Skeletal muscle satellite cell (primary cell): ENCODE measurements at regions not wholly inside any gene's neighbourhood (a gene's known extent, or its start where the extent isn't known, plus 50 kb on each side); places are given as distances from the start of the nearest gene placed in this dataset.
"Not testable (repeated sequence)": the region's sequence is repeated elsewhere in the genome, so short reads cannot be mapped to it uniquely, and the experiment has no call there.

ENCODE experiments used
- H3K27me3 ChIP-seq: 2 replicates; pipeline ENCODE4 v1.7.0; 2013; ENCODE audit warnings: low read length; ENCODE audit not compliant: control insufficient read depth, insufficient read depth
- H3K36me3 ChIP-seq: 2 replicates; pipeline ENCODE4 v1.7.0; 2013; ENCODE audit warnings: mild to moderate bottlenecking, control low read depth, low read length; ENCODE audit not compliant: insufficient read depth
- H3K4me1 ChIP-seq: 2 replicates; pipeline ENCODE4 v1.7.0; 2013; ENCODE audit warnings: low read length; ENCODE audit not compliant: control insufficient read depth, insufficient read depth
- H3K4me2 ChIP-seq: 2 replicates; pipeline ENCODE4 v1.7.0; 2013; ENCODE audit warnings: mild to moderate bottlenecking, low read length
- H3K4me3 ChIP-seq: 2 replicates; pipeline ENCODE4 v1.7.0; 2013; ENCODE audit warnings: low read length
- H3K9ac ChIP-seq: 2 replicates; pipeline ENCODE4 v1.7.0; 2013; ENCODE audit warnings: mild to moderate bottlenecking, low read depth, low read length, moderate library complexity
- H3K9me3 ChIP-seq: replicated peaks from 2 replicates; pipeline ENCODE4 v1.7.0; 2013; ENCODE audit warnings: mild to moderate bottlenecking, control low read depth, low read length

DNA sequence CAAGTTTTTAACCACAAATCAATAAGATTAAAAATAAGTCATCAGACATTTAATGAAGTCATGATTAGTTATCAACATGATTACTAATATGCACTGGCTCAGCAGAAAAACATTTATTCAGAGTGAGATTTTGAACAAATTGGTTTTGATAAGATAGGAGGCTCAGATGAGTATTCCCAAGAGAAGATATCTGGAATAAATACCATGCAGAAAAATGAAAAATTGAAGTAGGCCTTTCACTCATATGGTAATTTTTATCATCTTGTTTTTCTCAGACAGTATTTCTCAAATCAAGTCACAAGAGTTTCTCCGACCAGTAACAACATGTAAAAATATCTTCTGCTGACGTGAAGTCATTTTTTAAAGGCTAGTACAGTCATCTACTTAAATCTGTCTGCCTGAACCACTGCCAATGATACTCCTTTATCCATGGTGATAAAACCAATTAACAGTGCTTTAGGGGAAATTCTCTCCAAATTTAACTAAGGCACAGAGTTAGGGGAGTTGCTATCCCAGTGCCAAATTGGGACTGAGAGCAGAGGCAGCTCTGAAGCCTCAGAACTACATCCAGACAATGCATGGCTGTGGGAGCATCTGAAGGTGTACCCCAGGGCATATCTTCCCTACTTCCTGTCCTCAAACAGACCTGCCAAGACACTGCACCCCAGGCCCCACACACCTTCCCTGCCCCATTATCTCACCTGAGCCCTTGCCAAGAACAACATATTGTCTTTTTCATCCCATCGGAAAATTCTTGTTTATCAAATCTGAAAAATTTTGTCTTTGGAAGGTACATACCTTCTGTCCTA, 105.5 kb upstream of the TSLP start:
- no peaks in the 10 kb centered on the region for H3K36me3 ChIP-seq
- H3K4me1 ChIP-seq: peaks cover 10% of the 10 kb centered on the region
- no peak overlapping the region for H3K4me3 ChIP-seq
- H3K27me3 ChIP-seq: no peaks in the 10 kb centered on the region
- no peaks in the 10 kb centered on the region for H3K9me3 ChIP-seq
- no peak overlapping the region for H3K9ac ChIP-seq
- H3K4me2 ChIP-seq: no peak overlapping the region

DNA sequence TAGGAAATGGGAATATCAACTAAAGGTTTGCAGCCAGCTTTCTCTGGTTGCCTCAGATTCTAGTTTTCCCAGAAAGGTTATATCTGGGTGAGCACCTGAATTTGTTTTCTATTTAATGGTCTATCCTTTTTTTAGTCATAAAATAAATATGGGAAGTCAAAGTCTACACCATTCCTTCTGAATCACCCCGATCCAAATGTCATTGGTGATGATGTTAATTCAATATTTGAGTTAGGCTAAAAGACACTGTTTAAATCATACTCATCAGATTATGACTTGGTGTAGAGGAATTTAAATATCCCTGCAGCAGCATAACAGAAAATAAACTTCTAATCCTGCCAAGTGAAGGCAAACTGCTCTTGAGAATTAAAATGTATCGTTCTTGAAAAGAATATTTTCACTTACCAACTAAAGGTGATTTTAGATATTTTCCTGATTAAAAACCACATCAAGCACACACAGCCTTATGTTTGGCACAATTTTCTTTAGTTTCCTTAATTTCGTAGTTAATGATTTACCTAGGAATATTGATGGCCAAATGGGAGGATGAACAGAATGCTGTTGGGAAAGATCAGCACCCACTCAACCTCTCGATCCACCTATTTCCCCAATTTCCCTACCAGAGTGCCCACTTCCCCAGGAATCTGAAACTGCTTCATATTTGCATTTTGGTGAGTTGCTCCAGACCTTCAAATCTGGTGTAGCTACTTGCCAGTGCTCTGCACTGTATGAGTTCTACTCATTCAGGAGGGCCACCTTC, 103.1 kb upstream of the TSLP start:
- Histone ChIP-seq H3K9ac (no peak overlapping the region), H3K27me3 (no peaks in the 10 kb centered on the region), H3K4me1 (peaks cover 10% of the 10 kb centered on the region), H3K4me2 (no peak overlapping the region), H3K9me3 (no peaks in the 10 kb centered on the region), H3K4me3 (no peak overlapping the region), H3K36me3 (no peaks in the 10 kb centered on the region)

DNA sequence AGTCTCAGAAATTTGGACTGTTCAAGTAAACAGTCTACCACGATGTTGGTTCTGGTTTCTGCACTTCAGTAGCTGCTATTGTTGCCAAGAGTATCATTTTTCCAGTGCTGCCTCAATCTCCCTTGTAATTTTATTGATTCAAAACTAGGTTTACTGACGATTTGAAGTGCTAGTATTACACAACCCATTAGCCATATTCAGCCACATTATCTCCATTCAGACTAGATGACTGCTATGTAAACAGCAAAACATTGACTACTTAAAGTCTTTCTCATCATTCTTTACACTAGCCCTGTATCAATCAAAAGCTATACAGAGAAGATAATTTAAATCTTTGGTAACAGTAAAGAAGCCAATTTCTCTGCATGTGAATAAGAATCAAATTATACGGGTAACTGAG, 102.0 kb upstream of the TSLP start:
- Histone ChIP-seq H3K4me3 (no peak overlapping the region), H3K9ac (no peak overlapping the region), H3K4me2 (no peak overlapping the region), H3K4me1 (peaks cover 10% of the 10 kb centered on the region), H3K36me3 (no peaks in the 10 kb centered on the region), H3K27me3 (no peaks in the 10 kb centered on the region), H3K9me3 (no peaks in the 10 kb centered on the region)

DNA sequence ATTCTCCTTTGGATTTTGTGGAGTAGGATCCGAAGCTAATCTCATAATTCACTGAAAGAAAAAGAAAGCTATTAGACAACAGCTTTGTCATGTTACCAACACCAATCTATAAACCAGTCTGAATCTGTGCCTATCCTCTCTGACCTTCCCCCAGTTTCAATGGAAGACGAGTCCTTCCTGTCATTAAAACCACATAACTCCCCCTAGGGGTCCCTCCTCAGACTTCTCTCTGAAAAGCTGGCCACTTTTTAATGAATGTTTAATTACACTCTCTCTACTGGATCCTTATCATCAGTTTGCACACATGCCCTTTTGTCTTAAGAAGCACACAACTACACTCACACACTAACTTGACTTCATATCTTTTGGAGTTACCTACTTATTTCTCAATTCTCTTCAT, 98.0 kb upstream of the TSLP start:
- H3K9me3 ChIP-seq: no peaks in the 10 kb centered on the region
- H3K4me2 ChIP-seq: no peak overlapping the region
- H3K27me3 ChIP-seq: no peaks in the 10 kb centered on the region
- no peaks in the 10 kb centered on the region for H3K36me3 ChIP-seq
- H3K4me1 ChIP-seq: peaks cover 3% of the 10 kb centered on the region
- H3K9ac ChIP-seq: no peak overlapping the region
- no peak overlapping the region for H3K4me3 ChIP-seq

DNA sequence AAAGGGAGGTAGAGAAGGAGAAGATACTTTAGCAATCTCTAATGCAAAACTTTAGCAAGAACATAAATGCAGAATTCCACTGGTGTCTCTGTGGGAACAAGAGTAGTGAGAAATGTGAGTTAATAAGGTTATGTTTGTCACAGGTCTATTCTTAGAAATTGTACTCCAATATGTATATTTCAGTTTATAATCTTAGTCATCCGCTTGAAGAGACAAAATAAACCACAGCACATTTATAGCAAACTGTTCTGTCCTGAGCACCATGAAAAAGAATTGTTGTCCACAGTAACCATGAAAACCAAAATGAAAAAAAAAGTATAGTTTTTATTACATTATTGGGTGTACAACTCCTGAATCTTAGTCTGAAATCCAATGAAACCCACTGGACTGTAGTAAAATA, 93.6 kb upstream of the TSLP start:
- no peak overlapping the region for H3K9ac ChIP-seq
- no peak overlapping the region for H3K4me3 ChIP-seq
- H3K4me1 ChIP-seq: peaks cover 3% of the 10 kb centered on the region
- H3K36me3 ChIP-seq: no peaks in the 10 kb centered on the region
- no peaks in the 10 kb centered on the region for H3K9me3 ChIP-seq
- H3K4me2 ChIP-seq: no peak overlapping the region
- H3K27me3 ChIP-seq: no peaks in the 10 kb centered on the region

DNA sequence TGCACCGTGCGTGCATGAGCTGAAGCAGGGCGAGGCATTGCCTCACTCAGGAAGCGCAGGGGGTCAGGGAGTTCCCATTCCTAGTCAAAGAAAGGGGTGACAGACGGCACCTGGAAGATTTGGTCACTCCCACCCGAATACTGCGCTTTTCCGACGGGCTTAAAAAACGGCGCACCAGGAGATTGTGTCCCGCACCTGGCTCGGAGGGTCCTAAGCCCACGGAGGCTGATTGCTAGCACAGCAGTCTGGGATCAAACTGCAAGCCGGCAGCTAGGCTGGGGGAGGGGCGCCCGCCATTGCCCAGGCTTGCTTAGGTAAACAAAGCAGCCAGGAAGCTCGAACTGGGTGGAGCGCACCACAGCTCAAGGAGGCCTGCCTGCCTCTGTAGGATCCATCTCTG, 85.6 kb upstream of the TSLP start:
- not testable (repeated sequence) for H3K4me2 ChIP-seq, H3K4me3 ChIP-seq, H3K27me3 ChIP-seq, H3K36me3 ChIP-seq, H3K4me1 ChIP-seq, H3K9ac ChIP-seq, H3K9me3 ChIP-seq

DNA sequence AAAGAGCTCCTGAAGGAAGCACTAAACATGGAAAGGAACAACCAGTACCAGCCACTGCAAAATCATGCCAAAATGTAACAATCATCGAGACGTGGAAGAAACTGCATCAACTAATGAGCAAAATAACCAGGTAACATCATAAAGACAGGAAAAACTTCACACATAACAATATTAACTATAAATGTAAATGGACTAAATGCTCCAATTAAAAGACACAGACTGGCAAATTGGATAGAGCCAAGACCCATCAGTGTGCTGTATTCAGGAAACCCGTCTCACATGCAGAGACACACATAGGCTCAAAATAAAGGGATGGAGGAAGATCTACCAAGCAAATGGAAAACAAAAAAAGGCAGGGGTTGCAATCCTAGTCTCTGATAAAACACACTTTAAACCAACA, 83.9 kb upstream of the TSLP start:
- H3K4me3 ChIP-seq, H3K4me1 ChIP-seq, H3K27me3 ChIP-seq, H3K4me2 ChIP-seq, H3K9ac ChIP-seq, H3K9me3 ChIP-seq, H3K36me3 ChIP-seq: not testable (repeated sequence)

- H3K36me3 ChIP-seq: no peaks in the 10 kb centered on the region
- H3K4me2 ChIP-seq: no peak overlapping the region
- no peaks in the 10 kb centered on the region for H3K4me1 ChIP-seq
- no peaks in the 10 kb centered on the region for H3K9me3 ChIP-seq
- no peaks in the 10 kb centered on the region for H3K27me3 ChIP-seq
- no peak overlapping the region for H3K4me3 ChIP-seq
- H3K9ac ChIP-seq: no peak overlapping the region
Measured at GRCh38 chr5:110996742-110997141, 74.8 kb upstream of the TSLP start.

- Histone ChIP-seq H3K36me3 (no peaks in the 10 kb centered on the region), H3K9me3 (no peaks in the 10 kb centered on the region), H3K4me3 (no peak overlapping the region), H3K4me2 (no peak overlapping the region), H3K4me1 (no peaks in the 10 kb centered on the region), H3K9ac (no peak overlapping the region), H3K27me3 (no peaks in the 10 kb centered on the region)
Measured at GRCh38 chr5:111002036-111002435, 69.5 kb upstream of the TSLP start.

DNA sequence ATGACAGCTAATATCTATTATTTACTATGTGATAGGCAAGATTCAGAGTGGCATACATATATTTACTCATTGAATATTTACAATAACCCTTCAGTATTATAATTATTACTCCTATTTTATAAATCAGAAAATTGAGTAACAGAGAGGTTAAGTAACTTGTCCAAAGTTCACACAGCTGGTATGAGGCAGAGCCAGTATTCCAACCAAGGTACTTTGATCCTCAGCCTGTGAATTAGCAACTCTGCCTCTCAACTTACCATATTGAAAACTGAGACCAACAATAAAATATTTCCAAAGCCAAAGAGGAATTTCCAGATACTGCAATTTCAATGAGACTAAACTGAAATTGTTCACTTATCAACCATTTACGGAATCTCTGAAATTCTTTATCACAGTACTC, 67.9 kb upstream of the TSLP start:
- Histone ChIP-seq H3K36me3 (no peaks in the 10 kb centered on the region), H3K9me3 (no peaks in the 10 kb centered on the region), H3K4me3 (no peak overlapping the region), H3K4me1 (no peaks in the 10 kb centered on the region), H3K27me3 (no peaks in the 10 kb centered on the region), H3K4me2 (no peak overlapping the region), H3K9ac (no peak overlapping the region)

DNA sequence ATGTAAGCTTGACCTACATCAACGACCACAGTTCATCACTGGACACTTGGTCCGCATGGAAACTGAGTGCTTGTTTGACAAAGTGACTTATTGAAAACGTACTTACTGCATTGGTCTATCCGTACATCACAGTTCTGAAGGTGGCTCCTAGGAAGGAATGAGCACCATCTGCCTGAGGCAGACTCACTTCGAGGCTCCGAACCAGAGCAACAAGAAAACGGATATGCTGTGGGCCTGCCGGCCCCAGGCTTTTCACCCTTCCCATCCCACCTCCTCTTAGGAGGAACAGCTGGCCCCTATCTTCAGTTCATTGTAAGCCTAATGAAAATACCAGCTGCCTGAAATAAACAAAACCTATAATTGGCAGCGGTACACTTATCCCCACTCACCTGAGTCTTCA, 67.2 kb upstream of the TSLP start:
- Histone ChIP-seq H3K4me1 (no peaks in the 10 kb centered on the region), H3K27me3 (no peaks in the 10 kb centered on the region), H3K9ac (no peak overlapping the region), H3K4me2 (no peak overlapping the region), H3K36me3 (no peaks in the 10 kb centered on the region), H3K4me3 (no peak overlapping the region), H3K9me3 (no peaks in the 10 kb centered on the region)

DNA sequence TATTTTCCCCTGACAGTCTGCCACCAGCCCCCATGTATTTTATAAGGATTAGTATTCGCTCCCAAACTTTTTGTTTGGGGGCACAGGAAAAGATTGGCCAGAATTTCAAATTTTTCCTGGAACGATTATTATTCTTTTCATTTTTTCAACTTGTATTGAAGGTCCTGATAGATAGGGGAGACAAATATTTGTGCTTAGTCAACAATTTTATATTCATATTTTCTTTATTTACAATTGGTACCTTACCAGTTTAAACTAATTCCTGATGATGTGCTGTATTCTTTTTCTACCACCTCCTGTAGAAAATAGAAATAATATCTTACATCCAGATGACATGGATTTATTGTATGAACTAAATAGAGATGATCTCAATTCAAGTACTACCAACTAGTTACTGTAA, 60.7 kb upstream of the TSLP start:
- no peaks in the 10 kb centered on the region for H3K9me3 ChIP-seq
- no peak overlapping the region for H3K4me3 ChIP-seq
- peaks cover 7% of the 10 kb centered on the region for H3K4me1 ChIP-seq
- no peak overlapping the region for H3K4me2 ChIP-seq
- H3K36me3 ChIP-seq: no peaks in the 10 kb centered on the region
- no peak overlapping the region for H3K9ac ChIP-seq
- no peaks in the 10 kb centered on the region for H3K27me3 ChIP-seq
